ENCODE measurements at regions not wholly inside any gene's neighbourhood (a gene's known extent, or its start where the extent isn't known, plus 50 kb on each side); places are given as distances from the start of the nearest gene placed in this dataset.

- H3K79me2 ChIP-seq (ENCODE audit: control insufficient read depth, insufficient read depth, low read length) = no peaks in the 10 kb centered on the region
- peaks cover 15% of the 10 kb centered on the region for H3K27me3 ChIP-seq (ENCODE audit: control insufficient read depth, extremely low read depth, insufficient read depth, low read length)
- no peaks in the 10 kb centered on the region for H3K9me1 ChIP-seq (ENCODE audit: control insufficient read depth, extremely low read depth, insufficient read depth, low read length)
- H4K20me1 ChIP-seq (ENCODE audit: control insufficient read depth, extremely low read depth, insufficient read depth, low read length) = peaks cover 2% of the 10 kb centered on the region
- H3K9ac ChIP-seq (ENCODE audit: control insufficient read depth, extremely low read depth, insufficient read depth, low read length) = peak overlapping the region; percentile 22
- peak overlapping the region; percentile 69 for H3K4me2 ChIP-seq (ENCODE audit: control insufficient read depth, extremely low read depth, insufficient read depth, low read depth, low read length)
- dilution Hi-C loops (cut with MboI; ENCODE audit: extremely low pct_ligation_motif_present, low sequenced_read_pairs) = no loop called here
- H2AFZ ChIP-seq (ENCODE audit: control insufficient read depth, low read length) = peak overlapping the region; percentile 67
- H3K9me3 ChIP-seq (ENCODE audit: control insufficient read depth, low read depth, low read length) = no peaks in the 10 kb centered on the region
- DNase-seq (ENCODE audit: low read depth, low spot score) (no peak), FAIRE-seq (peak; percentile 46)
- H3K27ac ChIP-seq (ENCODE audit: control insufficient read depth, insufficient read depth, low read length) = no peak overlapping the region
- H3K4me3 ChIP-seq (ENCODE audit: control insufficient read depth in 2 of 3, extremely low read depth in 1 of 3, insufficient read depth in 2 of 3, low read depth in 1 of 3, low read length in 3 of 3) = no peak overlapping the region
- H3K4me1 ChIP-seq (ENCODE audit: control insufficient read depth, extremely low read depth, insufficient read depth, low read length) = peaks cover 47% of the 10 kb centered on the region
- no peaks in the 10 kb centered on the region for H3K36me3 ChIP-seq (ENCODE audit: control insufficient read depth in 2 of 2, extremely low read depth in 1 of 2, insufficient read depth in 2 of 2, low read length in 2 of 2)
- TF ChIP-seq CTCF (optimal IDR thresholded peaks at IDR 0.05 in 1 of 3, IDR thresholded peaks at IDR 0.05 in 1 of 3, conservative IDR thresholded peaks at IDR 0.05 in 1 of 3; ENCODE audit: extremely low read depth in 1 of 3, insufficient read depth in 2 of 3, low read length in 3 of 3) (no peak), EZH2 (IDR thresholded peaks at IDR 0.05; ENCODE audit: low read length) (no peak)
Observed at GRCh38 chr16:85366031-85366763, 246.9 kb upstream of the GSE1 start.

- FAIRE-seq (no peak), DNase-seq (ENCODE audit: low read depth, low spot score) (no peak)
- H3K9ac ChIP-seq (ENCODE audit: control insufficient read depth, extremely low read depth, insufficient read depth, low read length) = no peak overlapping the region
- H3K9me1 ChIP-seq (ENCODE audit: control insufficient read depth, extremely low read depth, insufficient read depth, low read length) = no peaks in the 10 kb centered on the region
- H3K79me2 ChIP-seq (ENCODE audit: control insufficient read depth, insufficient read depth, low read length) = no peaks in the 10 kb centered on the region
- no peak overlapping the region for H3K27ac ChIP-seq (ENCODE audit: control insufficient read depth, insufficient read depth, low read length)
- H3K36me3 ChIP-seq (ENCODE audit: control insufficient read depth in 2 of 2, extremely low read depth in 1 of 2, insufficient read depth in 2 of 2, low read length in 2 of 2) = no peaks in the 10 kb centered on the region
- peaks cover 2% of the 10 kb centered on the region for H4K20me1 ChIP-seq (ENCODE audit: control insufficient read depth, extremely low read depth, insufficient read depth, low read length)
- H2AFZ ChIP-seq (ENCODE audit: control insufficient read depth, low read length) = no peak overlapping the region
- TF ChIP-seq EZH2 (IDR thresholded peaks at IDR 0.05; ENCODE audit: low read length) = no peak
- no peak for TF ChIP-seq CTCF (optimal IDR thresholded peaks at IDR 0.05 in 1 of 3, IDR thresholded peaks at IDR 0.05 in 1 of 3, conservative IDR thresholded peaks at IDR 0.05 in 1 of 3; ENCODE audit: extremely low read depth in 1 of 3, insufficient read depth in 2 of 3, low read length in 3 of 3)
- H3K4me2 ChIP-seq (ENCODE audit: control insufficient read depth, extremely low read depth, insufficient read depth, low read depth, low read length) = no peak overlapping the region
- dilution Hi-C loops (cut with MboI; ENCODE audit: extremely low pct_ligation_motif_present, low sequenced_read_pairs) = no loop called here
- H3K27me3 ChIP-seq (ENCODE audit: control insufficient read depth, extremely low read depth, insufficient read depth, low read length) = peaks cover 16% of the 10 kb centered on the region
- H3K9me3 ChIP-seq (ENCODE audit: control insufficient read depth, low read depth, low read length) = no peaks in the 10 kb centered on the region
- H3K4me1 ChIP-seq (ENCODE audit: control insufficient read depth, extremely low read depth, insufficient read depth, low read length) = peaks cover 48% of the 10 kb centered on the region
- no peak overlapping the region for H3K4me3 ChIP-seq (ENCODE audit: control insufficient read depth in 2 of 3, extremely low read depth in 1 of 3, insufficient read depth in 2 of 3, low read depth in 1 of 3, low read length in 3 of 3)
Observed at GRCh38 chr16:85367485-85367884, 245.6 kb upstream of the GSE1 start.
